Left kidney (tissue), 1 donor: ENCODE measurements at regions not wholly inside any gene's neighbourhood (a gene's known extent, or its start where the extent isn't known, plus 50 kb on each side); places are given as distances from the start of the nearest gene placed in this dataset.
"Not testable (repeated sequence)": the region's sequence is repeated elsewhere in the genome, so short reads cannot be mapped to it uniquely, and the experiment has no call there.

Source experiments
- DNase-seq: peaks from one replicate; pipeline ENCODE4 v3.0.0-alpha.2; 2013

- DNase-seq: no peak
Observed at GRCh38 chr13:62251734-62252133, 836.1 kb upstream of the PCDH20 start.

DNA sequence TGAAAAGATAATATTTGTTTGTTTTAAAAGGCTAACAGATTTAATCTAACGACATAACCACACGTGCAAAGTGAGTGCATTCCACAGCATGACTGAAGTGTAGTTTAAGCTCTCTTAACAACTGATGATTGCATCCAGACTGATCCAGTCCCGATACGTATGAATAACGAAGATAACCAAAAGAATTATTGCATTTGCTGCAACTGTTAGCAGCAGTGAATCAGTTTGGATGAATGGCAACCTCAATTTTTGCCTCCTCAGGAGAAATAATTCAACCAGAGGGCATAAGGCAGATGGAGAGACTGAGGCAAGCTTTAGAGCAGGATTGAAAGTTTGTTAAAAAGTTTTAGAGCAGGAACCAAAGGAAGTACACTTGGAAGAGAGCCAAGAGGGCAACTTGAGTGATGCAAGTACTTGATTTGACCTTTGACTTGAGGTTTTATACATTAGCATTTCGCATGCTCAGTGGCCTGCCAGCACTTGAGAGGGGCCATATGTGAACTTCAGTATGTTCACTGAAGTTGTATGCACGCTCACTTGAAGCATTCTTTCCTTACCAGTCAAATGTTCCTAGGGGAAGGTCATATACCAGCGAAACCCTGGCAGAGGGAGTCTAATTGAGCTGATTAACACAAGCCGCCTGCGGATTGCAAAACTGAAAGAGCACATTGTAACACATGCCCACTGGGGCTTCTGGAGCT lies 835.0 kb upstream of the PCDH20 start:
- no peak for DNase-seq

GRCh38 chr13:62246581-62246980 lies 830.9 kb upstream of the PCDH20 start:
- DNase-seq: no peak

DNA sequence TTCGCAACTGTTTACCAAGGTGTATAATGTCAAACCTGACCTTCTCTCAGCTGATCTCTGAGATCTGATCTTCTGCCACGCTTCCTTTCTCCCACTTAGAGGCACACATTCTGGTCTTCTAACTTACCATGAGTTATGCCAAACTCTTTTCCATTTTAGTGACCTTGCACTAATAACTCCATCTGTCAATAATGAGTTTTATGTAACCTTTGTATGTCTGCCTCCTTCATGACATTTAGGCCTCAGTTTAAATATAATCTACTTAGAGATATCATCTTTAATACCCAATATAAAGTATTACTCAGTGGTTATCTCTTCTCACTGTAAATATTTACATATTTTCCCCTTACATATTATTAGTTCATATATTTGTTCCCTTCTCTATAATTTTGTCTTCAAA lies 827.5 kb upstream of the PCDH20 start:
- no peak for DNase-seq

GRCh38 chr13:62234780-62235440 lies 819.3 kb upstream of the PCDH20 start:
- no peak for DNase-seq

DNA sequence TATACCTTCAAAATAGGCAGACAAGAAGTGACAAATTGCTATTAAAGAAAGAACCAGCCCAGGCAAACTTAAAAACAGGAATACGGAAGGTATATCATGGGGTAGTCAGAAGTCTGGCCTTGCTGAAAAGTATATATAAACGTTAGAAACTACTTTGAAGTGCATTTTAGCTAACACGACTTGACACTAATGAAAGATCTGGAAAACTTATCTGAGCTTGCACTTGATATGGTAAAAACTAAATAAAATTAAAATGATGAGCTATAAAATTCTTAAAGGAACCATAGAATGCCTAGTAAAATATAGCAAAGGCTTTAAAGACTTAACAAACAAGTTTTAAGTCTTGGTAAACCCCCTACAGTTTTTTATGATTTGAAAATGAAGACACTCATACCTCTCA lies 795.3 kb upstream of the PCDH20 start:
- DNase-seq: no peak

DNA sequence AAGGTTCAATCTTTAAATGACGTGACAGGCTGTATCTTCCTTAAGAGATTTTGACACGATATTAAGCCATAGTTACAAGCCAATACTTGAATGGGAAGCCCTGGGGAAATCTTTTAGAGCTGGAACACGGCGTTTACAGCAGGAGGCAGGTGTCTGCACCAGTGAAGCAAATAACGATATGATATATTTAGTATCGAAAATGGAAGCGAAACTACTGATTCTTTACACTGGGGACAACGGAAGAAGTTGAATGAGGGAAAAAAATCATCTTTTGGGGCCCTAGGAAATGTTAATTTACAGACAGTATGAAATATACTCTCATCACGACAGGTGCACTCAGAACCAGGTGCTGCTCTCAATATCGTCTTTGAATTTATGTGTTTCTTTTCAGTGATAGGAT lies 793.9 kb upstream of the PCDH20 start:
- DNase-seq: no peak

DNA sequence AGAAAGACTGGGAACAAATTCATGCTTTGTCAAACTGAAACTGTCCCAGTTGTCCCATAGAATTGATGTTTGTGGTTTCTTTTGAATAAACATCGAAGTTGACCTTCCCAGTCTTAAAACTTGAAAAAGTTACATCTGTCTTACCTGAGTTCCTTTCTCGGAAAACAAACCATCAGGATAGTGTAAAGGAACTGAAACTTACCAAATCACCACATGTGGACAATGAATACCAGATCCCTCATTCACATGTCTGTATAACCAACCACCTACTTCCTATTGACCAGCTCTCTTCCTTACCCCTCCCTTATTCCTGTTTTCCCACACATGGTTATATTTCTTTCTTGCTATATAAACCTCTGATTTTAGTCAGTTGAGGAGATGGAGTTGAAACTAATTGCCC lies 791.7 kb upstream of the PCDH20 start:
- no peak for DNase-seq

GRCh38 chr13:62206165-62206564 lies 790.5 kb upstream of the PCDH20 start:
- no peak for DNase-seq

DNA sequence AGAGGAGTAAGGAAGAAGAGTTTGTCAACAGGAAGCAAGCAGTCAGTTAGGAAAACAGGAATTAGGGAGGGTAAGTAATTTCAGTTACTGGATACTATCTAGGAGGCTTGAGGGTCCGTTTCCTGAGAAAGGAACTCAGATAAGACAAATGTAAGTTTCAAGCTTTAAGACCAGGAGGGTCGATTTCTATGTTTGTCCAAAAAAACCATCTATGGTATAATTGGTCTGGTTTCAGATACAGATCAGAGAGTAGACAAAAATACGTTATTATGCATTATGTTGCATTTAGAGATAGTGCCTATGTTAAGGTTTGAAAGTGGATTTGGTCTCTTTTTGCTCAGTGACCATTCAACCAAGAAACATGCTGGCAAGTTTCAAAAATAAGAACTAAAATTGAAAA lies 789.6 kb upstream of the PCDH20 start:
- no peak for DNase-seq

- no peak for DNase-seq
Observed at GRCh38 chr13:62194371-62194770, 778.7 kb upstream of the PCDH20 start.

DNA sequence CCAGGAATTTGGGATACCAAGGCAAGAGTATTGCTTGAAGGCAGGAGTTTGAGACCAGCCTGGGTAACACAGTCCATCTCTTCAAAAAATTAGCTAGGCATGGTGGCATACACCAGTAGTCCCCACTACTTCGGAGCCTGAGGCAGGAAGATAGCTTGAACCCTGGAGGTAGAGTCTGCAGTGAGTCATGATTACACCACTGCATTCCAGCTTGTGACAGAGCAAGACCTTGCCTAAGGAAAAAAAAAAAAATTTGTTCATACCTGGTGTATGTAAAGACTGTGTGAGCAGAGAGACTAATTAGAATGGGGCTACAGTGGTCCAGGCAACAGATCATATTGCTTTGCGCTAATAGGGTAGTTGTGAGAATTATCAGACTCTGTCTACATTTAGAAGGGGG lies 778.3 kb upstream of the PCDH20 start:
- no peak for DNase-seq

GRCh38 chr13:62185631-62186255 lies 770.1 kb upstream of the PCDH20 start:
- no peak for DNase-seq

- DNase-seq: no peak
Observed at GRCh38 chr13:62176051-62176450, 760.4 kb upstream of the PCDH20 start.

DNA sequence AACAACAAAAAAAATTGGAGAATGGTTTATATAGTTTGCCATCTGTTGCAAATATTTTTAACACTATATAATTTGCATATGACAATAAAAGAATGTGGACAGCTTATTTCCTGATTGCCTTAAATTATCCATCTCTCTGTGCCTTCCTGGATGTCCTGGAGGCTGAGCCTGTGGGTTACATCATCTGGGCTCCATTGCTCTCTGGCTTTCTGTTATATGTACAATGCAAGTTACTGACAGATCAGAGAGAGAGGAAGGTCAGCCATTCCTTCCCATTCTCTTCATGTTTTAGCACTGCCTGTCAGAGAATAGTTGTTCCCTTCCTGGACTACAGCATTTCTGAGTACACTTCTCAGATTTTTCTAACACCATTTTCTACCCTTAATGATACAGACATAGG lies 758.3 kb upstream of the PCDH20 start:
- no peak for DNase-seq

GRCh38 chr13:62171697-62172096 lies 756.0 kb upstream of the PCDH20 start:
- no peak for DNase-seq

- DNase-seq: no peak
Observed at GRCh38 chr13:62168891-62169290, 753.2 kb upstream of the PCDH20 start.

DNA sequence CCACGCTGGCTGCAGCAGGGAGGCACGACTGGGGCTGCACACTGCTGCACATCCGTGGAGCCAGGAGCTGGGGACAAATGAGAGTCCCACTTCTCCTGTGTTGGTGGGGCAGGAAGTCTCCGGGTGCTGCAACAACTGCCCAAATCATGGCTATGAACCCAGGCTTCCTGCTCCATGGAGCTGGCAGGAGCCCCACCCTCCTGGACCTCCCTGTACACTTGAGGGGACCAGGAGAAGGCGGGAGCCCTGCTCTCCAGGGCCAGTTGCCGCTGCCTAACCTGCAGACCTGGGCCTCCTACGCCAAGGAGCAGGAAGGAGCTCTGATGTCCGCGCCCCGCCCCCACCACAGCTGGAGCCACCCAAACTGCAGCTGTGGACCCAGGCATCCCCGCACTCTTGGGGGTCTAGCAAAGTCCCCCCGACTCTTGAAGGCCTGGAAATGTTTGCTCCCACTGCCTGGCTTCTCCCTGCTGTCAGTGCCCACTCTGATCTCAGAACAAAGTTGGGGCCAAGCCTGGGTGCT lies 752.1 kb upstream of the PCDH20 start:
- no peak for DNase-seq

- DNase-seq: no peak
Observed at GRCh38 chr13:62162860-62163259, 747.2 kb upstream of the PCDH20 start.

GRCh38 chr13:62158520-62158919 lies 742.9 kb upstream of the PCDH20 start:
- no peak for DNase-seq

- not testable (repeated sequence) for DNase-seq
Observed at GRCh38 chr13:62151724-62152123, 736.1 kb upstream of the PCDH20 start.

DNA sequence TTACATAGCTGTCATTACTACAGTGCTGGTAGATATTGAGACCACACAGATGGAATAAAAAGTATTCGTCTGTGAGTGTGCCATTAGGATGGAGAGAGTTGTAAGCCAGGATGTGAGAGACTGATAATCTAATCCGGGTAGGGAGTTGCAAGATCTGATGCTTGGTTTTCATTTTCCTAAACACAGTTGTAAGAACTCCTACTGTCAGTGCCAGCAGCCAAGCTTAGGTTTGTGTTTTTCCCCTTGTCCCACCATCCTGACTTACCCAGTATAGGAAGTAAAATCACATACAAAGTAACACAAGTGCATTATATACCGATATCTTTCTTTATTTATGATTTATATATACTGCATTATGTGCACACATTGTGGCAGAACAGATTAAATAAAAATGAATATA lies 726.4 kb upstream of the PCDH20 start:
- DNase-seq: no peak

GRCh38 chr13:62139597-62139996 lies 723.9 kb upstream of the PCDH20 start:
- no peak for DNase-seq
